ENCODE measurements at regions not wholly inside any gene's neighbourhood (a gene's known extent, or its start where the extent isn't known, plus 50 kb on each side); places are given as distances from the start of the nearest gene placed in this dataset.

GRCh38 chrX:3191201-3191600, 149.9 kb downstream of the ARSF start:
- no peak for TF ChIP-seq CTCF (IDR thresholded peaks at IDR 0.05)
- TF ChIP-seq POLR2A (IDR thresholded peaks at IDR 0.05; ENCODE audit: low read depth), result no peak
- no peak for TF ChIP-seq POLR2AphosphoS5 (IDR thresholded peaks at IDR 0.05)
